Colonic mucosa (tissue), 4 donors: ENCODE measurements at regions not wholly inside any gene's neighbourhood (a gene's known extent, or its start where the extent isn't known, plus 50 kb on each side); places are given as distances from the start of the nearest gene placed in this dataset.

Experiments used
- DNase-seq: peaks from one replicate; pipeline ENCODE4 v3.0.0-alpha.2; 2020
- H3K27ac ChIP-seq: fragments of 200-600 bp; one replicate; pipeline ENCODE4 v1.8.0; 2021
- H3K27me3 ChIP-seq: fragments of 200-600 bp; one replicate; pipeline ENCODE4 v1.8.0; 2021
- H3K36me3 ChIP-seq: fragments of 200-600 bp; one replicate; pipeline ENCODE4 v1.8.0; 2021
- H3K4me1 ChIP-seq: fragments of 200-600 bp; one replicate; pipeline ENCODE4 v1.8.0; 2021; ENCODE audit warnings: mild to moderate bottlenecking
- H3K4me3 ChIP-seq: fragments of 200-600 bp; one replicate; pipeline ENCODE4 v1.8.0; 2021
- H3K9ac ChIP-seq, 2 donors: one replicate each; pipeline ENCODE4 v1.7.0; 2013; ENCODE audit warnings: control low read depth in 2 of 2, low read depth in 2 of 2, low read length in 2 of 2
- H3K9me3 ChIP-seq: fragments of 200-600 bp; one replicate; pipeline ENCODE4 v1.8.0; 2021
- intact Hi-C: fragments of 100-400 bp; cut with DNase I; formaldehyde crosslinking; loops from one replicate; pipeline ENCODE4 v1.14.1; 2022
- TF ChIP-seq, protein P1 (sequence below): fragments of 200-600 bp; IDR thresholded peaks from one replicate; pipeline ENCODE4 v1.8.0; 2022; ENCODE audit warnings: antibody characterized with exemption, mild to moderate bottlenecking
- donor health status: healthy.
- donor health status: DM: no; HTN: no; CAD: no.
- donor health status: DM: no; HTN: no; CAD: no.

DNA sequence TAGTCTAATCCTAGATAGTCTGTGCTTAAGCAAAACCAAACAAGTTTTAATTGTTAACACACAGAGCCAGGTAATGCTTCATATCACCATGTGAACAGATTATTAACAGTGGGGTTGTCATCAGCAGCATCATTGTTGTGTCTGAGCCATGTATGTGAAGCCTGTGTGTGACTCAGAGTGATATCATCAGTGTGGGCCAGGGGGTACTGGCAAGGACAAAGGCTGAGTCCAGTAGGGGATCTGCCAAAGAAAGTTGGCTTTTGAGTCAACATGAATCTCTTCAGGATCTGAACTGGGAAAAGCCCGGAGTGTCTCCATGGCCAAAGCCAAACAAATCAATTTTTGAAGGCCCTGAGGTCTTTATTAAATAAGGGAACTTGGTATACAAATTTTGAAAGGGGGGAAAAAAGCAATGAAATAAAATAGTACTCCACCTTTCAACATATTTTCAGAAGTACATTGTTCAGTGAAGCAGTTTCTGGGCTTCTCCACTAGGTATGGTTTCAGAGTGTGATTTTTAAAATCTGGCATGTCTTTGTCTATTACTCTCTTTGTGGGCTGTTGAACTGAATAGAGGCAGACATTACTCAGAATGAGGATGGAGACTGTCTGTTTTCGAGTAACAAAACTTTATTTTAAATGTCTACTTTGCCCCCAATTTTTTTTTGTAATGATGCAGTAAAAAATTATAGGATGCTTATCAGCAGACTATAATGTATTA lies 444.2 kb upstream of the JAG1 start:
- no peak overlapping the region for H3K9ac ChIP-seq
- TF ChIP-seq, protein P1, sequence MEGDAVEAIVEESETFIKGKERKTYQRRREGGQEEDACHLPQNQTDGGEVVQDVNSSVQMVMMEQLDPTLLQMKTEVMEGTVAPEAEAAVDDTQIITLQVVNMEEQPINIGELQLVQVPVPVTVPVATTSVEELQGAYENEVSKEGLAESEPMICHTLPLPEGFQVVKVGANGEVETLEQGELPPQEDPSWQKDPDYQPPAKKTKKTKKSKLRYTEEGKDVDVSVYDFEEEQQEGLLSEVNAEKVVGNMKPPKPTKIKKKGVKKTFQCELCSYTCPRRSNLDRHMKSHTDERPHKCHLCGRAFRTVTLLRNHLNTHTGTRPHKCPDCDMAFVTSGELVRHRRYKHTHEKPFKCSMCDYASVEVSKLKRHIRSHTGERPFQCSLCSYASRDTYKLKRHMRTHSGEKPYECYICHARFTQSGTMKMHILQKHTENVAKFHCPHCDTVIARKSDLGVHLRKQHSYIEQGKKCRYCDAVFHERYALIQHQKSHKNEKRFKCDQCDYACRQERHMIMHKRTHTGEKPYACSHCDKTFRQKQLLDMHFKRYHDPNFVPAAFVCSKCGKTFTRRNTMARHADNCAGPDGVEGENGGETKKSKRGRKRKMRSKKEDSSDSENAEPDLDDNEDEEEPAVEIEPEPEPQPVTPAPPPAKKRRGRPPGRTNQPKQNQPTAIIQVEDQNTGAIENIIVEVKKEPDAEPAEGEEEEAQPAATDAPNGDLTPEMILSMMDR = no peak

DNA sequence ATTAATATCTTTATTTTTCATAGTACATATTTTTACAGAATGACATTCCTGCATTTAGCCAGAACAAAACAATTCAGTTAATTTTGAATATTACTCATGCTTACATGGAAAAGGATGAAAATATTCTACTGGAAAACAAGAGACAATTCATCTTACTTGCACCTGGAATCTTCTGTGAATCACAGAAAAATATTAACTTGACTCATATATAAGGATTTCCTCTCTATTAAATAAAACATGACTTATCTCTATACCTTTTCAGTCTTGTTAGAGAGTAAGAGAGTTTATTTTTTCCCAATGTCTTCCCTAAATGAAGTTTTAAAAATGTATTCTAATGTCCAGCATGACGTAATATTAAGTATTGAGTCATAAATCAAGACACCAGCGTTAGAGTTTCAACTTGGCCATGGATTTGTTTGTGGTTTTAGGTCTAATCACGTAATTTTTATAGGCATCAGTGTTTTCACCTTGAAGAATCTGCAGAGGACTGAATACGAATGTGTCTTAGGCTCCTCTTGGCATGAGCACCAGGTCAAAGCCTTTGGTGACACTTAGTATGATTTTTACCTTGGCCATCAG lies 445.1 kb upstream of the JAG1 start:
- no peaks in the 10 kb centered on the region for H3K27me3 ChIP-seq
- no peak for DNase-seq
- no peaks in the 10 kb centered on the region for H3K9me3 ChIP-seq
- H3K27ac ChIP-seq = no peak overlapping the region
- no peaks in the 10 kb centered on the region for H3K36me3 ChIP-seq
- no peak overlapping the region for H3K9ac ChIP-seq
- no peaks in the 10 kb centered on the region for H3K4me1 ChIP-seq
- intact Hi-C loops = no loop called here
- no peak overlapping the region for H3K4me3 ChIP-seq
- TF ChIP-seq, protein P1 = no peak

More for the DNA sequence above, 444.2 kb upstream of the JAG1 start:
- Histone ChIP-seq H3K4me3 (no peak overlapping the region), H3K4me1 (no peaks in the 10 kb centered on the region), H3K27me3 (no peaks in the 10 kb centered on the region), H3K27ac (no peak overlapping the region), H3K9me3 (no peaks in the 10 kb centered on the region), H3K36me3 (no peaks in the 10 kb centered on the region)
- no peak for DNase-seq
- intact Hi-C loops = no loop called here

DNA sequence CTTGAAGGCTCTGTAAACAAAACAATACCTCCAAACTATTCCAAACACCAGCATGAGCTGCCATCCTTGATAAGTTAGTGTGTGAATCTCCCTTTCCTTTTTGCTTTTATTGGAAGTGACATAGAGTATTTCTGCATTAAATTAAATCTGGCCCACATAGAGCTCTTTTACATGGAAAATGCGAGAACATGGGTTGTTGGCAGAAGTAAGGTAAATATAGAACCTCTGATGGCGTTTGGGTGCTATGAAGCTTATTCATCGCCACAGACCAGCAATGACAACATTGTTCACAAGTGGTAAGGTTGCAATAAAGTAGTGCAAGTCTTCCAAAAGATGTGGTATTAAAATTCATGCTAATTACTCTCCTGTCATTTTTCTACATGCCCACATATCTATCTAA lies 445.8 kb upstream of the JAG1 start:
- intact Hi-C loops = no loop called here
- DNase-seq = no peak
- Histone ChIP-seq H3K4me3 (no peak overlapping the region), H3K36me3 (no peaks in the 10 kb centered on the region), H3K9me3 (no peaks in the 10 kb centered on the region), H3K4me1 (no peaks in the 10 kb centered on the region), H3K27ac (no peak overlapping the region), H3K9ac (no peak overlapping the region), H3K27me3 (no peaks in the 10 kb centered on the region)
- TF ChIP-seq, protein P1 = no peak

DNA sequence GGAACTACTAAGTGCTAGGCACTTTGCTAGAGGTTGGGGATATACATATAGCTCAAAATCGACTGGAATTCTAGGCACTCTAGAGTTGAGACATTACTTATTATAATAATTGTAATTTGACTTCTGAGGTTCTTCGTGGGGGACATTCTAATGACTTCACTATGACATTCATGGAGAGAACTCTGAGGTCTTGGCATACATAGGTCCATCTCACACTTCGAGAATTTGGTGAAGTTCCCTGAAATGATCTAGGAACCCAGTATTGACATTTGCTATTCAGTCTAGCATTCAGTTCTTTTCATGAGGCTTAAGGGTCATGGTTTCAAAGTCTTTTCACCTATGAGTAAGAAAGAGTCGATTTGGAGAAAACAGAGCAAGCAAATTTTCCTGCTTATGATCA lies 446.6 kb upstream of the JAG1 start:
- Histone ChIP-seq H3K4me1 (no peaks in the 10 kb centered on the region), H3K4me3 (no peak overlapping the region), H3K9me3 (no peaks in the 10 kb centered on the region), H3K27me3 (no peaks in the 10 kb centered on the region), H3K36me3 (no peaks in the 10 kb centered on the region), H3K9ac (no peak overlapping the region), H3K27ac (no peak overlapping the region)
- intact Hi-C loops = no loop called here
- TF ChIP-seq, protein P1 = no peak
- DNase-seq = no peak

DNA sequence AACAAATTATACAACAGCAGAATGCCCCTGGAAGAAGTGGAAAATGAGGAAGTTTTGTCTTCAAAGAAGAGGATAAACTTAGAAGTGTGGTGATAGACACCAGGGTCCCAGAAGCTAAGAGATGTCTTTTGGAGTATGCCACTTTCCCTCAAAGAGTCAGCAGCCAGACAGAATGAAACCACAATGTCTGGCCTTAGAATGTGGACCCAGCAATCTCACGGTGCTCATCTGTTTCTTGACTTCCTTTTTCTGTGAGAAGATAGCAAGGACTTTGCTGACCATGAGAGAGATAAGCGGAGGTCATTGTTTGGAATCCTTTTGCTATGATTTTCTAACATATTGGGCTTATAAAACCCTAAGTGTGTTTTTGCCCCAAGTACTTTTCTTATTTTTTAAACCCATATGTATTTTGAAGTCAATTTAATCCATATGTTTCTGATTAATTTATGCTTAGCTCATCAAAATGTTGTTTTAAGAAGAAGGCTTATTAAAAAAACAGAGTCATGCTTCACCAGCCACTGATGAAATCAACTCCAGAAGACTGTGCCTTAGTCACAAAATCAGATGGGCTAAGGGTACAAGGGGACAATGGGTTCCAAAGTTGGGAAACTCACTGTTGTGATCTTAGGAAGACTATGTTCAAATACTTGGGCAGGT lies 451.2 kb upstream of the JAG1 start:
- Histone ChIP-seq H3K27ac (no peak overlapping the region), H3K4me3 (no peak overlapping the region), H3K4me1 (no peaks in the 10 kb centered on the region), H3K36me3 (no peaks in the 10 kb centered on the region), H3K9me3 (no peaks in the 10 kb centered on the region), H3K27me3 (no peaks in the 10 kb centered on the region), H3K9ac (no peak overlapping the region)
- no peak for DNase-seq
- TF ChIP-seq, protein P1 = no peak
- intact Hi-C loops = no loop called here
